Right atrium auricular region (tissue), 2 donors: ENCODE measurements at regions not wholly inside any gene's neighbourhood (a gene's known extent, or its start where the extent isn't known, plus 50 kb on each side); places are given as distances from the start of the nearest gene placed in this dataset.
"Not testable (repeated sequence)": the region's sequence is repeated elsewhere in the genome, so short reads cannot be mapped to it uniquely, and the experiment has no call there.

ENCODE experiments used
- DNase-seq: peaks from one replicate; pipeline ENCODE4 v3.0.0-alpha.2; 2019; ENCODE audit warnings: low spot score
- H3K27ac ChIP-seq, 2 donors: fragments of 200-600 bp; sonication (generic); 1 replicate in 1 of 2; 2 replicates in 1 of 2; pipeline ENCODE4 v1.5.1; 2016 to 2019
- H3K27me3 ChIP-seq, 2 donors: fragments of 200-600 bp; sonication (generic); one replicate each; pipeline versions ENCODE4 v1.5.1 to v1.6.0; 2017 to 2019
- H3K36me3 ChIP-seq: fragments of 200-600 bp; sonication (generic); one replicate; pipeline ENCODE4 v1.5.1; 2016
- H3K4me1 ChIP-seq, 2 donors: fragments of 200-600 bp; sonication (generic); one replicate each; pipeline versions ENCODE4 v1.5.1 to v1.6.0; 2017 to 2019
- H3K4me3 ChIP-seq, 2 donors: fragments of 200-600 bp; sonication (generic); 1 replicate in 1 of 2; 2 replicates in 1 of 2; pipeline ENCODE4 v1.5.1; 2017 to 2019; ENCODE audit warnings: mild to moderate bottlenecking in 1 of 2, moderate library complexity in 1 of 2
- H3K9me3 ChIP-seq, 2 donors: fragments of 200-600 bp; sonication (generic); one replicate each; pipeline ENCODE4 v1.5.1; 2019
- CTCF ChIP-seq, 2 donors: fragments of 200-600 bp; sonication (generic); IDR thresholded peaks; one replicate each; pipeline ENCODE4 v1.5.1; 2019; ENCODE audit warnings: antibody characterized with exemption in 2 of 2

GRCh38 chr2:128595763-128596395 is 277.2 kb upstream of the HS6ST1 start:
- no peak for DNase-seq
- TF ChIP-seq CTCF (IDR thresholded peaks at IDR 0.05): no peak
- H3K27ac ChIP-seq: no peak overlapping the region

DNA sequence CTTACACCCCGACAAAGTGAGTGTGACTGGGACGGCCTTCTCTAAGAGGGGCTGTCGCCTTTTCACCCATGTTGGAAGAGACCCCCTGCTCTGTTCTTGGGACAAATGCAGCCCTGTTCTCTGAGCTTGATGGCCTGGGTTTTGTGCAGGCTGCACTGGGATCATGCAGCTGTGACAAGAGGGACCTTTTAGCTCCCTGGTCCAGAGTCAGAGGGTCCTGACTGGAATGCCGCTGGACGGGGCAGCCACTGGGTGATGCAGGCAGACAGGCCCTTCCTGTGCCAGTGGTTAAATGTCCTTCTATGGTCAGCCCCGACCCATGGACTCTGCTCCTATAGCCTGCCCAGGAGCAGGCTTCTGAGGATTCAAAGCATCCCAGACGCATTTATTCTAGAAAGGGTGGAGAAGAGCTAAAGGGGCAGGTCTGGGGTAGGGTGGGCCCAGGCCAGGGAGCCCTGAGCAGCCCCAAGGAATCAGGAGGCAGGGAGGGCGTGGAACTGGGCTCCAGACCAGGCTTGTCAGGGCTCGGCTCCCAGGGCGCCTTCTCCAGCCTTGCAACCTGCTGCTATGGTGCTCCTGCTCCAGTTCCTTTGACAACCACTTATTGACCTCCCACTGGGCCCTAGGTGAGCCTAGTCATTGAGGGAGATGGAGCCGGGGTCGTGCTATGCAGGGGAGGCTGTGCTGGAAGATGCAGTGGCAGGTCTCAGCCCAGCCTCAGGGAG is 277.9 kb upstream of the HS6ST1 start:
- no peak for DNase-seq
- Histone ChIP-seq H3K27ac (no peak overlapping the region), H3K9me3 (no peaks in the 10 kb centered on the region), H3K4me1 (peaks cover 0 to 19% of the 10 kb centered on the region in 2 donors), H3K36me3 (no peaks in the 10 kb centered on the region), H3K4me3 (no peak overlapping the region), H3K27me3 (no peaks in the 10 kb centered on the region)
- TF ChIP-seq CTCF (IDR thresholded peaks at IDR 0.05): no peak

More at GRCh38 chr2:128595763-128596395, 277.2 kb upstream of the HS6ST1 start:
- no peaks in the 10 kb centered on the region for H3K9me3 ChIP-seq
- peaks cover 0 to 19% of the 10 kb centered on the region in 2 donors for H3K4me1 ChIP-seq
- no peaks in the 10 kb centered on the region for H3K27me3 ChIP-seq
- no peak overlapping the region for H3K4me3 ChIP-seq
- H3K36me3 ChIP-seq: no peaks in the 10 kb centered on the region

DNA sequence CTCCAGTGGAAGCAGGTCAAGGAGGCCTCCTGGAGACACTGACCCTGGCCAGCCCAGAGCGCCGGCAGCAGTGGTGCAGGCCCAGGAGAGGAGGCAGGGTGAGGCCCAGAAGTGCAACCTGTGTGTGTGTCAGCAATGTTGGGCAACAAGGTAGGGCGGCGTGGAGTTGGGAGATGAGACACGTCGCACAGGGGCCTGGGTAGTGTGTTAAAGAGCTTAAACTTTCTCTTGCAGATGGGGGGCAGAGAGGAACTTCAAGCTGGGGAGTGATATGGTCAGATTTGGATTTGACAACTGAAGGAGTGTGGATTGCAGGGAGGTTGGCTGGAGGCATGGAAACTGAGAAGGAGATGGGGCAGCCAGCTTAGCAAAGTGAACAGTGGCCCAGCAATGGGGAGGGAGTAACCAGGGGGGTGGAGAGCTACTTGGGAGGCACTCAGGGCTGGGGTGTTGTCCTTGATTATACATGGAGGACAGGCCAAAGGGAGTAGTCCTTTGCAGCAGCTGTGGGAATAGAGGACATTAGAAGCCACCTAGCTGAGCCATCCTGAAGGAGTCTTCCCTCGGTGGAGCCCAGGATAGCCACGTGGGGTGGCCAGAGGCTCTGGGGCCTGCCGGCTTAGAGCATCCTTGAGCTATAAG is 278.6 kb upstream of the HS6ST1 start:
- DNase-seq: no peak
- Histone ChIP-seq H3K4me1 (peaks cover 0 to 13% of the 10 kb centered on the region in 2 donors), H3K4me3 (no peak overlapping the region), H3K27me3 (no peaks in the 10 kb centered on the region), H3K36me3 (no peaks in the 10 kb centered on the region), H3K9me3 (no peaks in the 10 kb centered on the region), H3K27ac (no peak overlapping the region)
- no peak for TF ChIP-seq CTCF (IDR thresholded peaks at IDR 0.05)

DNA sequence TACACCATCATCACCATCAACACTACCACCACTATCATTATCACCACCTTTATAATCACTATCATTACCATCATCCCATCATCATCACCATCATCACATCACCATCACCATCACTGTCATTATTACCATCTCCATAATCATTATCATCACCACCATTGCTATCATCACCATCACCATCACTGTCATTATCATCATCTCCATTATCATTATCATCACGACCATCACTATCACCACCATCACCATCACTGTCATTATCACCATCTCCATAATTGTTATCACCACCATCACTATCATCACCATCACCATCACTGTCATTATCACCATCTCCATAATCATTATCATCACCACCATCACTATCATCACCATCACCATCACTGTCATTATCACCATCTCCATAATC is 279.6 kb upstream of the HS6ST1 start:
- not testable (repeated sequence) for DNase-seq, H3K9me3 ChIP-seq, H3K36me3 ChIP-seq, H3K27me3 ChIP-seq, H3K27ac ChIP-seq, H3K4me3 ChIP-seq
- peaks cover 0 to 13% of the 10 kb centered on the region in 2 donors for H3K4me1 ChIP-seq

GRCh38 chr2:128598862-128599441 is 280.3 kb upstream of the HS6ST1 start:
- Histone ChIP-seq H3K4me1 (peaks cover 0 to 8% of the 10 kb centered on the region in 2 donors), H3K27me3 (no peaks in the 10 kb centered on the region), H3K36me3 (no peaks in the 10 kb centered on the region), H3K27ac (no peak overlapping the region), H3K4me3 (no peak overlapping the region), H3K9me3 (no peaks in the 10 kb centered on the region)
- no peak for TF ChIP-seq CTCF (IDR thresholded peaks at IDR 0.05)
- no peak for DNase-seq

GRCh38 chr2:128599700-128600099 is 281.0 kb upstream of the HS6ST1 start:
- no peak for DNase-seq
- no peaks in the 10 kb centered on the region for H3K9me3 ChIP-seq
- no peak overlapping the region for H3K4me3 ChIP-seq
- H3K4me1 ChIP-seq: peaks cover 0 to under 1% of the 10 kb centered on the region in 2 donors
- TF ChIP-seq CTCF (IDR thresholded peaks at IDR 0.05): no peak
- H3K27me3 ChIP-seq: no peaks in the 10 kb centered on the region
- H3K27ac ChIP-seq: no peak overlapping the region
- no peaks in the 10 kb centered on the region for H3K36me3 ChIP-seq
